ENCODE measurements at regions not wholly inside any gene's neighbourhood (a gene's known extent, or its start where the extent isn't known, plus 50 kb on each side); places are given as distances from the start of the nearest gene placed in this dataset.
"Not testable (repeated sequence)": the region's sequence is repeated elsewhere in the genome, so short reads cannot be mapped to it uniquely, and the experiment has no call there.

GRCh38 chr3:153221748-153222162 lies 59.7 kb downstream of the RAP2B start:
- peak; percentile 56 to 65 for DNase-seq

GRCh38 chr3:153226877-153227276 lies 64.9 kb downstream of the RAP2B start:
- DNase-seq = not testable (repeated sequence)

- not testable (repeated sequence) for DNase-seq
Measured at GRCh38 chr3:153230427-153230826, 68.4 kb downstream of the RAP2B start.

- DNase-seq = not testable (repeated sequence)
Measured at GRCh38 chr3:153231245-153231644, 69.2 kb downstream of the RAP2B start.

- not testable (repeated sequence) for DNase-seq
Measured at GRCh38 chr3:153232050-153232752, 70.2 kb downstream of the RAP2B start.

GRCh38 chr3:153232851-153233271 lies 70.8 kb downstream of the RAP2B start:
- no peak for DNase-seq

GRCh38 chr3:153233986-153234385 lies 72.0 kb downstream of the RAP2B start:
- DNase-seq = peak; percentile 59 to 74

GRCh38 chr3:153242896-153243295 lies 80.9 kb downstream of the RAP2B start:
- no peak for DNase-seq

GRCh38 chr3:153244961-153245360 lies 82.9 kb downstream of the RAP2B start:
- DNase-seq = peak; percentile 62 to 64

- DNase-seq = no peak
Measured at GRCh38 chr3:153245661-153246060, 83.6 kb downstream of the RAP2B start.

GRCh38 chr3:153246331-153246730 lies 84.3 kb downstream of the RAP2B start:
- peak in 1 of 2 donors; percentile 54 for DNase-seq

GRCh38 chr3:153246806-153247205 lies 84.8 kb downstream of the RAP2B start:
- peak; percentile 36 to 53 for DNase-seq

- DNase-seq = peak; percentile 67 to 84
Measured at GRCh38 chr3:153247331-153248330, 85.6 kb downstream of the RAP2B start.

GRCh38 chr3:153248835-153249234 lies 86.8 kb downstream of the RAP2B start:
- DNase-seq = not testable (repeated sequence)

GRCh38 chr3:153249906-153250305 lies 87.9 kb downstream of the RAP2B start:
- DNase-seq = no peak

GRCh38 chr3:153250446-153250845 lies 88.4 kb downstream of the RAP2B start:
- DNase-seq = peak; percentile 34 to 45

GRCh38 chr3:153252963-153253362 lies 90.9 kb downstream of the RAP2B start:
- DNase-seq = no peak

- DNase-seq = no peak
Measured at GRCh38 chr3:153254361-153254760, 92.3 kb downstream of the RAP2B start.

GRCh38 chr3:153257673-153258351 lies 95.8 kb downstream of the RAP2B start:
- DNase-seq = no peak

GRCh38 chr3:153259956-153260355 lies 97.9 kb downstream of the RAP2B start:
- no peak for DNase-seq

GRCh38 chr3:153260681-153261080 lies 98.7 kb downstream of the RAP2B start:
- no peak for DNase-seq

- no peak for DNase-seq
Measured at GRCh38 chr3:153266619-153267018, 104.6 kb downstream of the RAP2B start.

Data from inflammatory macrophage treated with lipopolysaccharide for 1 hour (primary cell).